Muscle of back (tissue), 3 donors: ENCODE measurements at regions not wholly inside any gene's neighbourhood (a gene's known extent, or its start where the extent isn't known, plus 50 kb on each side); places are given as distances from the start of the nearest gene placed in this dataset.

Experiments
- DNase-seq, 3 donors: peaks; one replicate each; pipeline versions ENCODE4 v3.0.0 to v3.0.0-alpha.2; 2013

- DNase-seq = no peak
Observed at GRCh38 chr3:44020143-44020542, 221.5 kb upstream of the TOPAZ1 start.

GRCh38 chr3:44021651-44022594 lies 219.8 kb upstream of the TOPAZ1 start:
- peak in 1 of 3 donors; percentile 14 for DNase-seq

- DNase-seq = no peak
Observed at GRCh38 chr3:44023961-44024593, 217.6 kb upstream of the TOPAZ1 start.

DNA sequence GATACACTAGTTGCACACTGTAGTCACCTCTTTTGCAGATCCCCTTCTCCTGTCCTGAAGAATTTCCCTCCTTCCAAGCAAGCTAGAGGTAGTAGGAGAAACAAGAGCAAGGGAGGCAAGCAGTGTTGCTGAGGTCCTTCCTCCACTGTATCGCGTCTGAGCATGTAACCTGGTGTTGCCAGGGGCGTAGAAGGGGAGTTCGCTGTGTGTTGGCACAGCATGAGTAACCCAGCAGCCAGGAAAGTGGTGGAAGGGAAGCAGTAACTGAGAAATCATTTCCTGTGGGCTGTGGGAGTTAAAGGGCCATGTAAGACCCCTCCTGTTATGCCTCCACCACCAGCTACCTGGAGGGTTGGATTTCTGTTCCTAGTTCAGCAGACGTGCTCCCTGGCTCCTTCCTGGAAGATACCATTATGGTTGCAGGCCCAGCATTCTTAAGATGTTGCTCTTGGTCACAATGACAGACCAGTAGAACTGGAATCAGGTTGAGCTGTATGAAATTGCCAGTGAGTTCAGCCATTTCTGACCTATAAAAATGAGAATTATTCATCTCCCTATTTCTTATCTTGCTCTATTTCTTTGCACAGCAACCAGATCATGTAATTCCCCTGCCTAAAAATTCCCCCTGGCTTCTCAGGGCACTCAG lies 215.3 kb upstream of the TOPAZ1 start:
- DNase-seq = no peak

- DNase-seq = no peak
Observed at GRCh38 chr3:44029100-44029499, 212.6 kb upstream of the TOPAZ1 start.

DNA sequence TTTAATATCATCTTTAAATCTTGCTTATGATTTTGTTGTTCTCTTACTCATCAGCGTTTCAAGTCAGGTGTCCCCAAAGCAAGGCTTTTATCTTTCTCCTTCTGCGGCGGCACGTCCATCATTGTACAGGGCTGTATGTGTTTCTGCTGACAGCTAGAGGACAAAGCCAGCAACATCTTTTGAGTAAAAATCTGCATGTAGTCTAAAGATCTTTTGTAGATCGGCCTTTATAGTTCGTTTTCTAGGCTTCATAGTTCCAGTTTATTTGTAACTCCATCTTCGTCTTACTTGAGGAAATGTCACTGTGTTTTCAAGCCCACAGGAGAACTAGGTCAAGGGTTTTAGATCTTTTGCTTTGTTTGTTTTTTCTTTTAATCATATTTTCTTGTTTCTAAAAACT lies 211.4 kb upstream of the TOPAZ1 start:
- DNase-seq = no peak

DNA sequence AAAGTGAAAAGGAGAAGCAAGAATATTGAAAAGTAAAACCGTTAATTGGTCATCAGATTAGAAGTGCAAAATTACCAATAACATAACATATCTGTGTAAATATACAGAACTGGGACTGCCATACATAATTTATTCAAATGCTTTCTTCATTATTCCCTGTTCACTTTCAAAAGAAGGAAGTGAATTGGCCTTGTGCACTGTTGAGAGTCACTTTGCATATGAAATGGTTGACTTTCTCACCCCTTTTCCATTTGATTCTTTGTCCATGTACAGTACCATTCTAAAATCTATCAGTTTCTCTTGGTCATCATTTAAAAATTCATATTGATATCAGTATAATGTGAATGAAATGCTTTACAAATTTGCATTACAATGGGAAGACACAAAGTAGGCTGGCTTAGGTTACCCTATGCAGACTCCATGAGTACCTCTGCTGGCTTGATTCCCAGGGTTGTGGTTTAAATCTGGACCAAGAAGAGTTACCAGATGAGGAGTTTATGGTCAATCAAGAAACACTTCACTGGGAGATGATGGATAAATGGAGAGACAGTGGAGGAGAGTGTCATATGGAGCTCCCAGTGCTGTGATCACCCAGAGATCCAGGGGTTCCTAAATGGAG lies 210.9 kb upstream of the TOPAZ1 start:
- no peak for DNase-seq

DNA sequence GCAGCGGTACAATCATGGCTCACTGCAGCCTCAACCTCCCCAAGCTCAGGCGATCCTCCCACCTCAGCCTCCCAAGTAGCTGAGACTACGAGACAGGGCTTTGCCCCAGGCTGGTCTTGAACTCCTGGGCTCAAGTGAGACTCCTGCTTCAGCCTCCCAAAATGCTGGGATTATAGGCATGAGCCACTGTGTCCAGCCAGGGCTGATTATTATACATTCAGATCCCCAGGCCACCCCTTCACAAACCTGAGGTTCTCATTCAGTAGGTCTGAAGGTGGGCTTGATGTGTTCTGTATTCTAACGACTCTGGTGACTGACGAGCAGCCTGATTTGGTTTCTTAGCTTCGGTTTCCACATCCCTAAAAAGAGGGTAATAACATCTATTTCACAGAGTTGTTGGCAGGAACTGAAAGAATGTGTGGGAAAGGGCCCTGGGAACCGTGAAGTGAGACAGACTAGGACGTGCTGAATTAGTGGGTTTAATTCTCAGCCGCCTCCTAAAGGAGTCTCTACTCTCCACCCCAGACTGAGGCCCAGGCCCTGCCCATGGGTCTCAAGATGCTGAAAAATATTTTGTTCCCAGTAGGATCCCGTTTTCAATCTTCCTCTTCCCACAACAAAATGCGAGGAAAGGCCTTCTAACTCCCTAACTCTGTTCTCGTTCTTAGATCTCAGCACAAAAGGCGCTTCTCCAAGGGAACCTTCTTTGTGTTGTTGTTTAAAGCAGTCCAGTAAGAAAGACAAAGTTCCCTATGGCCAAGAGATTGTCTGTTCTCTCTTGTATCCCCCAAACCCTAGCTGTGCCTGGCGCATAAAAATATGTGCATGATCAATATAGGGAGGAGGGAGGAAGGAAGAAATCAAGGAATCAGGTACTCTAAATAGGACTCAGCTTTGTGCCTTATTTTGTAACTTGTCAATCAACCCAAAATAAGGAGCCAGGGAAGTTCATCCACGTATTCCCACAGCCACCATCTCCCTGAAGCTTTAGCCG lies 210.0 kb upstream of the TOPAZ1 start:
- DNase-seq = no peak

DNA sequence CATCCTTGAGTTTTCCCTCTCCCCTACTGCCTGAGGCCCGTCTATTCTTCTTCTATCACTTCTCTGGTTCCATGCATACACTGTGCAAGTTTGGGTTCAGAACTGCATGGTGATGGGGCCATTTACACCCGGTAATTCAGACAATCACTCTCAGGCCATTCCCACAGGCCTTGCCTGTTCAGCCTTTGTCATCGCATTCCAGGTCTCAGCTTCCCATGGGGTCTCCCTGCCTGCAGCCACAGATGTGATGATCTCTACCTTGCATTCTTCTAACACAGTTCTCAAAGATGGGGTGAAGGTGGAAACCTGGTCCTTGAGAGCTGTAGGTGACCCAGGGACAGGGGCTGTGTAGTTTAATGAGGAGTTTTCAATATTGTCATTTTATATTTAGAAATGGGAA lies 209.2 kb upstream of the TOPAZ1 start:
- no peak for DNase-seq

DNA sequence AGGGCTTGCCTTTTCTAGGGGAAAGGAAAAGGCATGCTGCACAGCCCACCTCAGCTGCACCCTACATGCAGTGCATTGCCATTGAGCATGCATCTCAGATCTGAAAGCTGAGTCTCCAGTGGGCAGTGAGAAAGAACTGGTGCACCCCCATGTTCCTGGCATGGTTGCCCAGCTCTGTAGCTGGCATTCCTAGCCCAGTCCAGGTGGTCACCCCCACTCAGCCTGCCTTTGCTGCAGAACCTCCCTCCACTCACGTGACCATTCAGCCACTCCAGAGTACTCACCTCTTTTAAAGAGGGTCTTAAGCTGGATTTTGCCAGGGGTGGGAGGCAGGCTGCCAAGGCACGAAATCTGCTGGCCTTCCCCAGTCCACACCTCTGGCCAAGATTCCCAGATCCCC lies 208.6 kb upstream of the TOPAZ1 start:
- DNase-seq = no peak

GRCh38 chr3:44036850-44037249 lies 204.8 kb upstream of the TOPAZ1 start:
- DNase-seq = no peak

DNA sequence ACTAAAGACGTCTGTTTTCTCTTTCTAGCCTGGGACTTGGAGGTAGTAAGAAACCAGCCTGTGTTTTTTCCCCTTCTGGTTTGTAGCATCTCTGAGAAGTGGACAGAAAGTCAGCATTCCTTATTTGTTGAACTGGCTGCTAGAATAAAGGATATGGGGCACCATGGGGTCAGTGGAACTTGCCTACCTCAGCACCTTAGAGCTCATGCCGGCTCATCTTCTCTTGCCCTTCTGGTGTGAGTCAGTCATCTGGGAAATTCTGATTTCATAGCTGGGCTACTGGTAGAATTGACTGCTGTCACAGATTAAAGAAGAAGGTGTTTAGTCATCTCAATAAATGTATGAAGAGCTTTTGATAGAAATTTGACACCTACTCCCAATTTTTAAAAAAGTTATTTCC lies 202.7 kb upstream of the TOPAZ1 start:
- no peak for DNase-seq

DNA sequence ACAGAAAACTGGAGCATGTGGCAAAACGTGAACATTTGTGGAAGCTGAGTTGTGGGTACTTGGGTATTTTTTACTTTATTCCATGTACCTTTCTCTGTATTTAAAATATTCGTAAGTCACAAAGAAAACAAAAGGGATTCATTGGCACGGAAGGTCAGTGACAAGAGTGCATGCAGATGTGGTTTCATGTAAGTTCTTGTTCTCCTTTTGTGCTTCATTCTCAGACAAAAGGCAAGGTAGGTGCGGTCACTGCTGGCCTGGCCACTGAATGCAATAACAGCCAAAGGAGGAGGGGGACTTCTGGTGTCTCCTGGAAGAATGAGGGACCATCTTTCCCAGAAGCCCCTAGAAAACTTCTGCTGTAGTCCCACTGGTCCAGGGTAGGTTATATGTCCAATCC lies 200.0 kb upstream of the TOPAZ1 start:
- no peak for DNase-seq

DNA sequence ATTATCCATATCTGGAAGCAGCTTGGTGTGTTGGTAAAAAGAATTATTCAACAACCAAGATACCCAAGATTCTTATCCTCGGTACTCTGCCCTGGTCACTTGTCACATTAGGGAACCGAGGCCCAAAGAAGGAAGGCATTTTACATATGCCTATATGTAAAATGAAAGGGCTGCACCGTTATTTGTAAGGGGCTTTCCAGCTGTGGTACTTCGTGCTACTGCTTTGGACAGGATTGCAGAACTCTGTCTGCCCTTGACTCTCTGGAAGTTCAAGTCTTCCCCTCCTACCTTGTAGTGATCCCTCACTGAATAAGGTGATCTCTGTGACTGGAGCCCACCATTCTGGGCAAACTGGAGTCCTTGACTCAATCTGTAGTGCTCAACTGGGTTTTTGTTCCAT lies 198.9 kb upstream of the TOPAZ1 start:
- DNase-seq = no peak

- DNase-seq = peak in 2 of 3 donors; percentile 14 to 16
Observed at GRCh38 chr3:44045476-44046275, 196.0 kb upstream of the TOPAZ1 start.

DNA sequence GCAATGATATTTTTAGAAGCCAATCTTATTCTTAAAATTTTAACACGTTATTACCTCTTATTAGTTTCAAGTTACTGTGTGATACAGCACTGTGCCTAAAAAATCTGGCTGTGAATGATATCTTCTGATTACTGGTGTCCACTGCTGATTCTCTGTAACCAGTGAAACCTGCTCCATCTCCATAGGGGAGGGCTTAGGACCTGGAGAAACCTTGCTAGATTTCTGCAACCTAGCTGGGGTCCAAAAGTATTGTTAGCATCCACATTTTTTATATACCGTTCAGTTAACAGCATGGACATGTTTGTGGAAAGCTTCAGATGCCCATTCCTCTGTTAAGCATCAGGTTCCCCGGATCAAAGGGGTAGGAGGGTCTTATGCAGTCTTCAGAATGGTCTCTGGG lies 193.9 kb upstream of the TOPAZ1 start:
- DNase-seq = no peak

DNA sequence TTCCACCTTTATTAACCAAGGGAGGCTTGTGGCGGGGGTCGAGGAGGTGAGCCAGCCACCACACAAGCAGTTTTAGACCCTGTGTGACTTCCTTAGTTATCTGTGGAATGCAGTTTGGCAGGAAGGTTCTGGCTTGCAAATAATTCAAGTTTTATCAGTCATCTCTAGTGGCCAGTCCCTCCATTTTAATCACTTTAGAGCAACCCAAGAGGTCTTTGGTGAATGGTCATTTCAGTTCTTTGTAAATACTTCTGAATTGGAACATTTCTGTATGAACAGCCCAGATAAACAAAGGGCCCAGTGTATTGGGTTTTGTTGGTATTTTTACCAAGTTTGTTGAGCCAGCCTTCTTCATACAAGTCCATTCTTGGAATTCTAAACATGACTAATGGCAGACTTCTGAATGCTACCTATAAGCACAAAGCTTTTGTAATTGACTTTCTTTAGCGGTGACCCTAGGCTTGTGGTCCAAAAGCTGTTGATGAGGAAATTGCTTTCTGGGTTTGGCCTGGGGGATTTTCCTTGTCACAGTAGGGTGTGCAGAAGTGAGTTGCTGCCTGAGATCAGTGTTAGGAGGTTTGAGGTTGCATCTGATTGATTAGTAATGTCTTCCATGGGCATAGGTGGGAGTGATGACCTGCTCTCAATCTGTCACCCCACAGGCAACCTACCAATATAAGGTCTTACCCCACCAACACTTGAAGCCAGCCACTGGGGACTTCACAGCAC lies 193.3 kb upstream of the TOPAZ1 start:
- no peak for DNase-seq

- DNase-seq = no peak
Observed at GRCh38 chr3:44048949-44049348, 192.7 kb upstream of the TOPAZ1 start.

DNA sequence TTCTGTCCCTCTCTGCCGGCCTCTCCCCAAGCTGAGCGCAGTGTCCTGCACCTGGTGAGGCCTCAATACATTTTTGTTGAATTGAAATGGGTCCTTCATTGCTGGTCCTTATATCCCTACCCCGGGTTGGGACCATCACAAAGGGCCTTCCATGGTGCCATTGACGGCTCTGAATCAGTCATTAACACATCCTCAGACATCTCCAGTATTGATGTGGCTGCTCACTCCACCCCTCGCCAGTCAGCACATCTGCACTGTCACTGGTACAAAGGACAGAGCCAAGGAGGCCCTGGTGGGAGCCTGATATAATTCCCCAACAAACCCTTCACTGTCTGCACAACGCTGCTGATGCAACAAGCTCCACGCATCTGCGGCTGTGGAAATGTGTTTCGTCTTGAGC lies 191.6 kb upstream of the TOPAZ1 start:
- DNase-seq = no peak

GRCh38 chr3:44050867-44051266 lies 190.8 kb upstream of the TOPAZ1 start:
- no peak for DNase-seq
